H1 (cell line): ENCODE measurements at regions not wholly inside any gene's neighbourhood (a gene's known extent, or its start where the extent isn't known, plus 50 kb on each side); places are given as distances from the start of the nearest gene placed in this dataset.
"Not testable (repeated sequence)": the region's sequence is repeated elsewhere in the genome, so short reads cannot be mapped to it uniquely, and the experiment has no call there.

Experiments used
- CTCF ChIA-PET: fragments of 300-600 bp; sonication (Branson Sonifier 250); formaldehyde crosslinking; loops from one replicate; lab custom pipeline; 2021; ENCODE audit not compliant: partially characterized antibody; lab: Charles Lee
- POLR2A ChIA-PET: fragments of 300-600 bp; sonication (Branson Sonifier 250); formaldehyde crosslinking; loops from one replicate; lab custom pipeline; 2021; ENCODE audit warnings: inconsistent platforms; ENCODE audit not compliant: partially characterized antibody; lab: Charles Lee
- DNase-seq, 2 experiments: peaks; one replicate each; pipeline versions ENCODE4 v3.0.0 to v3.0.0-alpha.2; 2010 to 2022; ENCODE audit warnings: low spot score in 2 of 2, low read depth in 1 of 2, mixed read lengths in 1 of 2
- FAIRE-seq: peaks from 2 replicates; lab custom pipeline; 2011; peaks lifted over from hg19 to GRCh38; lab: Jason Lieb, UNC
- H2AFZ ChIP-seq: 2 replicates; pipeline ENCODE4 v1.8.1; 2012; ENCODE audit warnings: low read length, inconsistent platforms
- H2AK5ac ChIP-seq: 2 replicates; pipeline ENCODE4 v1.6.1; 2013; ENCODE audit warnings: low read depth, low read length
- H2BK120ac ChIP-seq: replicated peaks from 2 replicates; pipeline ENCODE3; 2013; ENCODE audit warnings: low read depth, low read length, inconsistent platforms
- H2BK12ac ChIP-seq: 2 replicates; pipeline ENCODE4 v1.6.1; 2013; ENCODE audit warnings: low read depth, low read length
- H2BK15ac ChIP-seq: 2 replicates; pipeline ENCODE4 v1.6.1; 2013; ENCODE audit warnings: low read length
- H2BK20ac ChIP-seq: 2 replicates; pipeline ENCODE4 v1.6.1; 2013; ENCODE audit warnings: low read length
- H2BK5ac ChIP-seq: 2 replicates; pipeline ENCODE4 v1.6.1; 2013; ENCODE audit warnings: low read depth, low read length
- H3K14ac ChIP-seq: 2 replicates; pipeline ENCODE4 v1.6.1; 2013; ENCODE audit warnings: inconsistent platforms; ENCODE audit not compliant: insufficient read length
- H3K18ac ChIP-seq: 2 replicates; pipeline ENCODE4 v1.6.1; 2013; ENCODE audit warnings: low read length; ENCODE audit errors: extremely low read depth
- H3K23ac ChIP-seq: 2 replicates; pipeline ENCODE4 v1.6.1; 2013; ENCODE audit warnings: inconsistent platforms; ENCODE audit not compliant: insufficient read length
- H3K23me2 ChIP-seq: 2 replicates; pipeline ENCODE4 v1.6.1; 2013; ENCODE audit warnings: low read depth, low read length
- H3K27ac ChIP-seq: 2 replicates; pipeline ENCODE4 v1.6.1; 2011; ENCODE audit warnings: low read depth, low read length, inconsistent platforms
- H3K27me3 ChIP-seq, 4 experiments: replicated peaks in 1 of 4; 1 replicate in 1 of 4; 2 replicates in 3 of 4; pipeline versions ENCODE4 v1.6.1 to v1.8.1; 2011 to 2013; ENCODE audit warnings: low read length in 3 of 4, mild to moderate bottlenecking in 3 of 4, inconsistent platforms in 2 of 4, mixed read lengths in 2 of 4, moderate library complexity in 1 of 4; ENCODE audit not compliant: control insufficient read depth in 3 of 4, insufficient read depth in 3 of 4; ENCODE audit errors: extremely low read depth in 1 of 4
- H3K36me3 ChIP-seq, 4 experiments: 2 replicates each; pipeline versions ENCODE4 v1.6.1 to v1.8.1; 2011 to 2013; ENCODE audit warnings: mild to moderate bottlenecking in 4 of 4, low read length in 3 of 4, moderate library complexity in 2 of 4, control low read depth in 1 of 4, inconsistent platforms in 1 of 4; ENCODE audit not compliant: insufficient read depth in 4 of 4, control insufficient read depth in 2 of 4
- H3K4ac ChIP-seq: replicated peaks from 2 replicates; pipeline ENCODE3; 2013; ENCODE audit warnings: low read length, low read depth, mixed read lengths, inconsistent platforms; ENCODE audit not compliant: insufficient read length
- H3K4me1 ChIP-seq, 4 experiments: replicated peaks in 1 of 4; 1 replicate in 1 of 4; 2 replicates in 3 of 4; pipeline versions ENCODE4 v1.6.1 to v1.8.1; 2011 to 2013; ENCODE audit warnings: low read length in 3 of 4, inconsistent platforms in 2 of 4, mixed read lengths in 1 of 4; ENCODE audit not compliant: insufficient read depth in 4 of 4, control insufficient read depth in 3 of 4
- H3K4me2 ChIP-seq, 2 experiments: 2 replicates each; pipeline versions ENCODE4 v1.6.1 to v1.8.1; 2011 to 2013; ENCODE audit warnings: low read depth in 2 of 2, low read length in 2 of 2, control low read depth in 1 of 2, inconsistent platforms in 1 of 2, mild to moderate bottlenecking in 1 of 2; ENCODE audit not compliant: insufficient read depth in 1 of 2
- H3K4me3 ChIP-seq, 4 experiments: fragments of 200-600, 300-600 bp in 1 of 4; sonication (generic), shearing (Covaris generic), sonication (Bioruptor Twin) in 1 of 4; 2 replicates each; pipeline versions ENCODE4 v1.5.1 to v1.8.1; 2011 to 2016; ENCODE audit warnings: low read length in 4 of 4, low read depth in 3 of 4, control low read depth in 2 of 4, inconsistent platforms in 2 of 4, mild to moderate bottlenecking in 2 of 4, mixed read lengths in 1 of 4, moderate library complexity in 1 of 4; ENCODE audit not compliant: insufficient read depth in 2 of 4; ENCODE audit errors: extremely low read depth in 1 of 4
- H3K56ac ChIP-seq: replicated peaks from 2 replicates; pipeline ENCODE3; 2013; ENCODE audit warnings: low read depth, mild to moderate bottlenecking, mixed read lengths, low read length, inconsistent platforms; ENCODE audit not compliant: insufficient read length
- H3K79me1 ChIP-seq: 2 replicates; pipeline ENCODE4 v1.6.1; 2013; ENCODE audit warnings: low read depth, low read length, control low read depth
- H3K79me2 ChIP-seq, 2 experiments: 2 replicates each; pipeline versions ENCODE4 v1.6.1 to v1.8.1; 2012 to 2013; ENCODE audit warnings: low read length in 2 of 2, mild to moderate bottlenecking in 2 of 2, inconsistent platforms in 1 of 2; ENCODE audit not compliant: insufficient read depth in 2 of 2, control insufficient read depth in 1 of 2
- H3K9ac ChIP-seq, 4 experiments: replicated peaks in 1 of 4; 1 replicate in 1 of 4; 2 replicates in 3 of 4; pipeline versions ENCODE4 v1.6.1 to v1.8.1; 2011 to 2013; ENCODE audit warnings: low read depth in 3 of 4, low read length in 3 of 4, control low read depth in 2 of 4, mild to moderate bottlenecking in 2 of 4, moderate library complexity in 2 of 4, inconsistent platforms in 1 of 4; ENCODE audit errors: extremely low read depth in 1 of 4
- H3K9me3 ChIP-seq, 2 experiments: 2 replicates each; pipeline versions ENCODE4 v1.6.1 to v1.8.1; 2012 to 2013; ENCODE audit warnings: mild to moderate bottlenecking in 2 of 2, moderate library complexity in 2 of 2, control low read depth in 1 of 2, inconsistent platforms in 1 of 2, low read depth in 1 of 2, low read length in 1 of 2, mixed read lengths in 1 of 2; ENCODE audit not compliant: insufficient read depth in 2 of 2
- H4K20me1 ChIP-seq, 2 experiments: replicated peaks in 1 of 2; 2 replicates each; pipeline versions ENCODE3 to v1.8.1; 2011 to 2013; ENCODE audit warnings: inconsistent platforms in 2 of 2, low read length in 2 of 2, mild to moderate bottlenecking in 1 of 2; ENCODE audit not compliant: insufficient read depth in 2 of 2, control insufficient read depth in 1 of 2
- H4K5ac ChIP-seq: 2 replicates; pipeline ENCODE4 v1.6.1; 2013; ENCODE audit warnings: low read length, low read depth, mixed read lengths, inconsistent platforms; ENCODE audit not compliant: insufficient read length
- H4K8ac ChIP-seq: 2 replicates; pipeline ENCODE4 v1.8.0; 2013; ENCODE audit warnings: mild to moderate bottlenecking, moderate library complexity, low read length, inconsistent platforms; ENCODE audit not compliant: insufficient read depth; ENCODE audit errors: extremely low read depth
- H4K91ac ChIP-seq: replicated peaks from 2 replicates; pipeline ENCODE3; 2013; ENCODE audit warnings: low read length, mixed read lengths, inconsistent platforms; ENCODE audit not compliant: insufficient read length
- WGBS, 2 experiments: shearing (Covaris generic) in 1 of 2; methylation state at CpG; one replicate each; pipeline versions ENCODE4 v1.1.6 to v1.1.7; 2013 to 2015; ENCODE audit warnings: low lambda C conversion rate in 2 of 2, mixed read lengths in 2 of 2, inconsistent platforms in 1 of 2, low coverage in 1 of 2, missing lambda C conversion rate in 1 of 2; ENCODE audit not compliant: insufficient replicate concordance in 2 of 2, insufficient coverage in 1 of 2, insufficient read length in 1 of 2; ENCODE audit errors: extremely low coverage in 1 of 2, missing lambda C conversion rate in 1 of 2; 5-methylcytosine and 5-hydroxymethylcytosine counted together

GRCh38 chr17:22044706-22045246, 352.5 kb downstream of the KCNJ18 start:
- H4K5ac ChIP-seq, H3K14ac ChIP-seq, CTCF ChIA-PET, H2BK12ac ChIP-seq, H3K23ac ChIP-seq, POLR2A ChIA-PET, H4K8ac ChIP-seq, H3K79me2 ChIP-seq, H2BK15ac ChIP-seq, H3K27me3 ChIP-seq, H2AFZ ChIP-seq, H2BK20ac ChIP-seq, H3K79me1 ChIP-seq, DNase-seq, H2AK5ac ChIP-seq, FAIRE-seq, H2BK120ac ChIP-seq, H3K4me3 ChIP-seq, H3K9ac ChIP-seq, H3K4ac ChIP-seq, H3K56ac ChIP-seq, H3K4me2 ChIP-seq, H3K36me3 ChIP-seq, H3K4me1 ChIP-seq, H4K20me1 ChIP-seq, H2BK5ac ChIP-seq, H4K91ac ChIP-seq, H3K23me2 ChIP-seq, H3K18ac ChIP-seq, H3K27ac ChIP-seq: not testable (repeated sequence)
- 87% methylated on average over 18 of the region's 32 CpGs; no CpG with 5 or more reads in 1 of the 2 experiments for whole genome bisulfite sequencing, 2 experiments
- H3K9me3 ChIP-seq = peaks cover 7 to 24% of the 10 kb centered on the region in 2 experiments; a peak in 2 of 4 replicates

- H2AFZ ChIP-seq, H3K79me1 ChIP-seq, CTCF ChIA-PET, H3K4me3 ChIP-seq, POLR2A ChIA-PET, H2BK12ac ChIP-seq, H3K36me3 ChIP-seq, H4K8ac ChIP-seq, H3K9ac ChIP-seq, H3K23ac ChIP-seq, H3K79me2 ChIP-seq, H2BK5ac ChIP-seq, H2BK15ac ChIP-seq, H3K23me2 ChIP-seq, H3K27ac ChIP-seq, H4K5ac ChIP-seq, H2BK20ac ChIP-seq, FAIRE-seq, H3K18ac ChIP-seq, H3K56ac ChIP-seq, H3K14ac ChIP-seq, H2BK120ac ChIP-seq, H3K4me2 ChIP-seq, H4K20me1 ChIP-seq, H3K4ac ChIP-seq, H4K91ac ChIP-seq, DNase-seq, H2AK5ac ChIP-seq, H3K4me1 ChIP-seq, H3K27me3 ChIP-seq: not testable (repeated sequence)
- 57% methylated on average over 6 of the region's 6 CpGs; no CpG with 5 or more reads in 1 of the 2 experiments for WGBS, 2 experiments
- H3K9me3 ChIP-seq = peaks cover 7 to 24% of the 10 kb centered on the region in 2 experiments; a peak in 2 of 4 replicates
Measured at GRCh38 chr17:22047521-22047920, 355.2 kb downstream of the KCNJ18 start.
